ENCODE measurements at regions not wholly inside any gene's neighbourhood (a gene's known extent, or its start where the extent isn't known, plus 50 kb on each side); places are given as distances from the start of the nearest gene placed in this dataset.

DNA sequence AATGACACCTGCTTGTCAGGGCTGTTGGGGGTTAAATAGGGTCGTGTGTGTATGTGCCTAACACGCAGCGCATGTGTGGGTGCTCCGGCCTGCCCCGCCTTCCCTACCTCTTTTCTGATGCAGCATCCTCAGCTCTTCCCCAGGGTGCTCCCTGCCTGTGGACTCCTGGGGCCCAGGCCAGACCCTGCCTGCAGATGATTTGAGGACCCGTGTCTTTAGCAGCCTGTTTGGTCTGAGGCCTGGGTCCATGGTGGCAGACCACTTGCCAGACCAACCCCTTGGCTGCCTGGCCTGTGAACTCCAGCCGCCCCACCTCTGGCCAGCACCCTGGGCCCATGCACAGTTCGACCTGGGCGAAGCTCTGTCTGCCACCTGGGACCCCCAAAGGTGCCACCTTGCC lies 57.0 kb upstream of the SIM2 start:
- Mint-ChIP-seq H3K36me3 (ENCODE audit: low read depth) (peaks cover 5% of the 10 kb centered on the region), H3K4me1 (peaks cover 11% of the 10 kb centered on the region)

GRCh38 chr21:36642777-36643176 lies 56.1 kb upstream of the SIM2 start:
- peaks cover 30% of the 10 kb centered on the region for H3K27me3 Mint-ChIP-seq (ENCODE audit: low read depth)
- TF ChIP-seq, protein P1, sequence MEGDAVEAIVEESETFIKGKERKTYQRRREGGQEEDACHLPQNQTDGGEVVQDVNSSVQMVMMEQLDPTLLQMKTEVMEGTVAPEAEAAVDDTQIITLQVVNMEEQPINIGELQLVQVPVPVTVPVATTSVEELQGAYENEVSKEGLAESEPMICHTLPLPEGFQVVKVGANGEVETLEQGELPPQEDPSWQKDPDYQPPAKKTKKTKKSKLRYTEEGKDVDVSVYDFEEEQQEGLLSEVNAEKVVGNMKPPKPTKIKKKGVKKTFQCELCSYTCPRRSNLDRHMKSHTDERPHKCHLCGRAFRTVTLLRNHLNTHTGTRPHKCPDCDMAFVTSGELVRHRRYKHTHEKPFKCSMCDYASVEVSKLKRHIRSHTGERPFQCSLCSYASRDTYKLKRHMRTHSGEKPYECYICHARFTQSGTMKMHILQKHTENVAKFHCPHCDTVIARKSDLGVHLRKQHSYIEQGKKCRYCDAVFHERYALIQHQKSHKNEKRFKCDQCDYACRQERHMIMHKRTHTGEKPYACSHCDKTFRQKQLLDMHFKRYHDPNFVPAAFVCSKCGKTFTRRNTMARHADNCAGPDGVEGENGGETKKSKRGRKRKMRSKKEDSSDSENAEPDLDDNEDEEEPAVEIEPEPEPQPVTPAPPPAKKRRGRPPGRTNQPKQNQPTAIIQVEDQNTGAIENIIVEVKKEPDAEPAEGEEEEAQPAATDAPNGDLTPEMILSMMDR (IDR thresholded peaks at IDR 0.05; ENCODE audit: unreplicated experiment in 3 of 3), result no peak
- H3K9me3 Mint-ChIP-seq, result peaks cover 6% of the 10 kb centered on the region
- H3K36me3 Mint-ChIP-seq (ENCODE audit: low read depth), result no peaks in the 10 kb centered on the region
- H3K27ac Mint-ChIP-seq, result no peak overlapping the region
- H3K4me1 Mint-ChIP-seq, result peaks cover 20% of the 10 kb centered on the region
- H3K4me3 Mint-ChIP-seq, result no peak overlapping the region

More for the DNA sequence above, 57.0 kb upstream of the SIM2 start:
- Mint-ChIP-seq H3K27me3 (ENCODE audit: low read depth) (peaks cover 24% of the 10 kb centered on the region), H3K9me3 (peaks cover 14% of the 10 kb centered on the region), H3K27ac (no peak overlapping the region), H3K4me3 (no peak overlapping the region)
- TF ChIP-seq, protein P1 (IDR thresholded peaks at IDR 0.05; ENCODE audit: unreplicated experiment in 3 of 3), result no peak

DNA sequence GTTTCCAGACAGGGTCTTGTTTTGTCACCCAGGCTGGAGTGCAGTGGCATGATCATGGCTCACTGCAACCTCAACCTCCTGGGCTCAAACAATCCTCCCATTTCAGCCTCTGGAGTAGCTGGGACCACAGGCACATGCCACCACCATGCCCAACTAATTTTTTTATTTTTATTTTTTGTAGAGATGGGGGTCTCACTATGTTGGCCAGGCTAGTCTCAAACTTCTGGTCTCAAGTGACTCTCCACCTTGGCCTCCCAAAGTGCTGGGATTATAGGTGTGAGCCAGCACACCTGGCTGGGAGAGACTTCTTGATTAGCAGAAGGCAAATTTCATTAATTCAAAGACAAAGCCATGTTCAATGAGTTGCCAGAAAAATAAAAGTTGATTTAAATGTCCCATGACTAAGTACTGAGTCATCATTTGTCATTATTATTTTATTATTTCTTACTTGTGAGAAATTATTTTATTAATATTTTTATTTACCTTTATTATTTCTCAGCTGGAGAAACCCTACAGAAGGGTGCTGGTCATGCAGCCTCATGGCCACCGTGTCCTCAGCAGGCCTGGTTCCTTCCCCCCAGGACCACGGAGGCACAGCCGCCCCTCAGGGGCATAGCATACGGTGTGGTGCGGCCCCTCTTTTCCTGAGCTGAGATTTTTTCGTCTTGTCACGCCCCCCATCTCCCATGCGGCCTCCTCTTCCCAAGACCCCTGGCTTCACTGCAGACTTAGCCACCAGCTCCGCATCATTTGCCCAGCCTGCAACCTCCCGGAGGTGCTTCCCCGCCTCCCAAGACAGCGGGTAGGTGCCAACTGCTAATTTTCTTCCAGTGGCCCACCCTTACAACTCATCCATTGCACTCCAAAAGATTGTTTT lies 55.3 kb upstream of the SIM2 start:
- peaks cover 28% of the 10 kb centered on the region for H3K27me3 Mint-ChIP-seq (ENCODE audit: low read depth)
- TF ChIP-seq, protein P1 (IDR thresholded peaks at IDR 0.05; ENCODE audit: unreplicated experiment in 3 of 3), result no peak
- H3K9me3 Mint-ChIP-seq, result peaks cover 3% of the 10 kb centered on the region
- peaks cover 21% of the 10 kb centered on the region for H3K4me1 Mint-ChIP-seq
- no peak overlapping the region for H3K27ac Mint-ChIP-seq
- H3K4me3 Mint-ChIP-seq, result no peak overlapping the region
- H3K36me3 Mint-ChIP-seq (ENCODE audit: low read depth), result no peaks in the 10 kb centered on the region

DNA sequence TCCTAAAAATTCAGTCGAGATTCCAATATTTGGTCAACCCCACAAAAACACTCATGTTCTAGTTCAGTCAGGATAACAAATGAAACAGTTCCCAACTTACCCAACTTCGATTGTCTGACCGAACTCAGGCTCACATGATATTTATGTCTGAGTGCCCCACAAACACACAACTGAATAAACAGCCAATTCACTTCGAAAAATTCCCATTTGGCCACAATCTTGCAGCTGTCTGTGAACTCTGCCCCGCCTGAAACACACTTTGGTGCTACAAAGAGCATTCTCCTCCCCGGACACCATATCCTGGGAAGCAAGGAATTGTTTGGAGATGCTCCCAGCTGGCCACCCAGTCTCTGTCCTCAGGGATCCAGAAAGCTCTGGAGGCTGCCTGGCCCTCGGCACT lies 52.9 kb upstream of the SIM2 start:
- Mint-ChIP-seq H3K4me1 (peaks cover 12% of the 10 kb centered on the region), H3K4me3 (no peak overlapping the region), H3K9me3 (no peaks in the 10 kb centered on the region), H3K27ac (no peak overlapping the region), H3K36me3 (ENCODE audit: low read depth) (no peaks in the 10 kb centered on the region), H3K27me3 (ENCODE audit: low read depth) (peaks cover 22% of the 10 kb centered on the region)
- TF ChIP-seq, protein P1 (IDR thresholded peaks at IDR 0.05; ENCODE audit: unreplicated experiment in 3 of 3), result no peak

DNA sequence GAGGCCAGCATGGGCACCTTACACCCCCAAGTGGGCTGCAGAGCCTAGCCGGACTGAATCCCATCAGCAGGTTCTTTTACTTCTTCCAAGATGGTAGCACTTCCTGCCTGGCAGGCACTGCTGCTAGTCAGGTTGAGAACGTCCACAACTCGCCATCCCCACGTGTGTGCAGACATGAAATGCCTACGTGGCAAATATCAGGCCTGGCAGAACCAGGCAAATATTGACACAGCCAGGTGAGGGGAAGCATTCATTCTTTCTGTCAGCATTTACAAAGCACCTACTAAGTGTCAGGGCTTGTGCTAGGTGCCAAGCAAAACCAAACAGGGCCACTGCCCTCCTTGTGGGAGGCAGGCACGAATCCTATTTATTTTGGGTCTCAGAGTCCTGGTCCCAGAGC lies 52.3 kb upstream of the SIM2 start:
- no peaks in the 10 kb centered on the region for H3K9me3 Mint-ChIP-seq

More for the DNA sequence above, 52.3 kb upstream of the SIM2 start:
- Mint-ChIP-seq H3K4me1 (peaks cover 12% of the 10 kb centered on the region), H3K27me3 (ENCODE audit: low read depth) (peaks cover 24% of the 10 kb centered on the region), H3K36me3 (ENCODE audit: low read depth) (no peaks in the 10 kb centered on the region), H3K27ac (peak overlapping the region in 1 of 3 experiments; percentile 68), H3K4me3 (no peak overlapping the region)
- TF ChIP-seq, protein P1 (IDR thresholded peaks at IDR 0.05; ENCODE audit: unreplicated experiment in 3 of 3), result no peak

All from nephron (organoid).